ENCODE measurements at regions not wholly inside any gene's neighbourhood (a gene's known extent, or its start where the extent isn't known, plus 50 kb on each side); places are given as distances from the start of the nearest gene placed in this dataset.
A peak's percentile ranks its signal among the peaks of the same experiment; 100 is the strongest.

DNA sequence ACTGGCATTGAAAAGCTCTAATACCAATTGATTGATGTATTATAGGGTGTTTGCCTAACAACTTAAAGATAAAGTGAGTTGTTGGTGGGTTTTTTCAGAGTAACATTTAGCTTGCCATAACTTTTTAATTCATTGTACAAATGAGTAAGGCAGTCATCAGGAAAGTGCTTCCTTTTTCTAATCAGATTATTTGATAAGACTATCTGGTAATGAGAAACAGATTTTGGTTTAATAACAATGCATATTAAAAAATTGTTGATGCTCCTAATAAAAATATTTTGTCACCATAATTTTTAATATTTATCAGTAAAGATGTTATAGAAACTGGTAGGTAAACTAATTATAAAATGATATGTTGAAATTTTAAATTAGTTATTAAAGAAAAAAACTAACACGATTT lies 51.3 kb downstream of the BLTP1 start:
- DNase-seq: no peak

DNA sequence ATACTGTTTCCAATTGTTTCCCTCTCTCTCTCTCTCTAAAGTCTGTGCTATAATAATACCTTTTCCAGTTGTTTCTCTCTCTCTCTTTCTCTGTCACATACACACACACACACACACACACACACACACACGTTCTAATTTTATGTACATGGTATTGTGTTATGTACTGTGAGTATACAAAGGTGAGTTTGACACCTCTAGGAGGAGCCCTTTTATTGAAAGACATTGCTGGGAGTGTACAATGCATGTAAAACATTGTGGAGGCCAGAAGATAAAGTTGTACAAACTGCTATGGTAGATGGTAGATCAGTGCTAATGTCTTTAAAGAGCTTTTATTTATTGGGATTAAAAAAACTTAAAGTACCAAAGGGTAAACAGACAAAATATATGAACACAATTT lies 53.6 kb downstream of the BLTP1 start:
- no peak for DNase-seq

DNA sequence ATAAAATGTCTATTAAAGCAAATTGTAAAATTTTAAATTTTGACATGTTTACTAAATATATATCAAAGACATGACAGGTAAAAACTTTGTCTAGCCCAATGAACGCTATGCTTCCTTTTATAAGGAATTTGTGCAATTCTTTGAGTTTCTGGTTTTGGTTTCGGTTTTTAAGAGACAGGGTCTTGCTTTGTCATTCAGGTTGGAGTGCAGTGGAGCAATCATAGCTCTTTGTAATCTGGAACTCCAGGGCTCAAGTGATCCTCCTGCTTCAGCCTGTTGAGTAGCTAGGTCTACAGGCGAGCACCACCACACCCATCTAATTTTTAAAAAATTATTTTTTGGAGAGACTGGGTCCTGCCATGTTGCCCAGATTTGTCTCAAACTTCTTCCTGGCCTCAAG lies 60.7 kb downstream of the BLTP1 start:
- DNase-seq: no peak

DNA sequence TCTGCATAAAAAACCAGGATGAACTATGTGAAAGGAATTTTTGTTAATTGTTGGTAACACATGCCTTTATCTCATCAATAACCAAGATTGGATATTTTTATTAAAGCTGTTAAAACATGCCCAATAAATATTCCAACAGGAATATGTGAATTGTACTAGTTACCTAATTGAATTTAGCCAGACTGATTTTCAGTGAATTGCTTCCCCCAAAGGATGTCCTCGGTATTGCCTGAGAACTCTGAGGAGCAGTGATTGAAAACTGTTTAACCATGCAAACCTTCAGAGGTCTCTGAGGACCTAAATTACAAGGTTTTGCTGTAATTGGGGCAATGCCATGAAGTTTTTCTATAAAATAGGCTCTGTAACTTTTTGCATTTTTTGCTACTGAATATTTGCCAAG lies 66.6 kb downstream of the BLTP1 start:
- DNase-seq: no peak

- DNase-seq: no peak
Measured at GRCh38 chr4:122219356-122219755, 67.2 kb downstream of the BLTP1 start.

GRCh38 chr4:122221322-122221721 lies 69.2 kb downstream of the BLTP1 start:
- no peak for DNase-seq

DNA sequence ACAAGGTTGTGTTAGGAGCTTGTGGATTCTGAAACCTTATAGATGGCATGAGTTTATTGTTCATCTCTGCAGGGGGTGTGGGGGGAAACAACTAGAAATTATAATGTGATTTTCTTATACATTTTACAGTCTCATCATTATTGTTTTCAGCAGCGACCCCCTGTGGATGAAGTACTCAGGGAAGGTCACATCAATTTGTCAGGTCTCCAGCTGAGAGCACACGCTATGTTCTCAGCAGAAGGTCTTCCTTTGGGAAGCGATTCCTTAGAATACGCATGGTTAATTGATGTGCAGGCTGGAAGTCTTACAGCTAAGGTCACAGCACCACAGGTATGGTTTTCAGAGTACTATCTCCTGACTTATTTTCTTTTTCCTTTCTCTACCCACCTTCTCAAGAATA lies 72.2 kb downstream of the BLTP1 start:
- DNase-seq: no peak

DNA sequence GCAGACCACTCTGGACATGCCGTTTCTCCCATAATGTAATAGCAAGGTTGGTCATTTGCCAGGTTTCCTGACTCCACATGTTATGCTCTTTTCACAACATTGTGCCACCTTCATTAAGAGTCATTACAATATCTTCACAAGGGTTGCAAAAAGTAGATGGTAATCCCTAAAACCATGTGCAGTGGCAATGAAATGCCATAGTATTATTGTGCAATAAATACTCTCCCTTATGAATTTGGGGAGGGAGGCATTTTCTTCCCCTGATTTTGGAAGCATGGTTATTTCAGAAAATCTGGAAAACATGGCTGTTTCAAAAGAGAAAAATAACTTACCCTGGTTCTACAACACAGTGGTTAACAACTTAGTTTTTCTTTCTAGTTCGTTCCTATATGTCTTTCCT lies 75.1 kb downstream of the BLTP1 start:
- DNase-seq: no peak

GRCh38 chr4:122229857-122230256 lies 77.7 kb downstream of the BLTP1 start:
- no peak for DNase-seq

DNA sequence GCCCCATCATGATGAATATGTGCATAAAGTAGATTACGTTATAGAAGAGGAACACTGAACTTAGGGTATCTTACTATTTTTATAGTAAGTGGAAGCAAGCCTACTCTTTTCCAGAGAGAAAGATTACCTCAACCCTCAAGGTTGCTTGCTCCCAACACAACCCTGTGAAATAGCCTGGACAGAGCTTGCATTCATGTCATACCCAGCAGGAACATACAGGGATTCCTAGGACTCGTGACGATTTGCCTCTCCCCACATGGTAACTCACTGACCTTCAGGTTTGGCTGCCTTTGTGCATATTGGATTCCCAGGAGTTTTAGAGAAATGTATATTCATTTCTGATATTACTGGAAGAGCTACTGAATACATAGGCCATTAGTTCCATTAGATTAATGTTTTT lies 80.5 kb downstream of the BLTP1 start:
- DNase-seq: no peak

GRCh38 chr4:122234686-122235085 lies 82.6 kb downstream of the BLTP1 start:
- DNase-seq: no peak

GRCh38 chr4:122243785-122244184 lies 91.7 kb downstream of the BLTP1 start:
- no peak for DNase-seq

DNA sequence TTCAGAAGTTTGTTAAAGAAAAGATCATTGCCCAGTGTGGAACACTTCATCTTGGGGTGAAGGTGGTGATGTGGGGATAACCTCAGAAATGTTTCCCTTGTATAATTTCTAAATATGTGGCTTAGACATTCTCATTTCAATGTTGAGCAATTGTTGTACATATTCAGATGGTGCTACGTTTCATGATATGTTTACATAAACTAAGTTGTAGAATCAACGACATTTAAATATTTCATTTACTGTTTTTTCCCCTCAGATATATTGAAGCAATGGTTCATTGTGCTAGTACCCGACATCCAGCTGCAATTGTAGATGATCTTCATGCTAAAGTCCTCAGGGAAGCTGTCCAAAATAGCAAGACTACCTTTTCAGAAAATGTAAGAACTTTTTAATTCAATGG lies 92.6 kb downstream of the BLTP1 start:
- no peak for DNase-seq

GRCh38 chr4:122246551-122246950 lies 94.4 kb downstream of the BLTP1 start:
- DNase-seq: no peak

DNA sequence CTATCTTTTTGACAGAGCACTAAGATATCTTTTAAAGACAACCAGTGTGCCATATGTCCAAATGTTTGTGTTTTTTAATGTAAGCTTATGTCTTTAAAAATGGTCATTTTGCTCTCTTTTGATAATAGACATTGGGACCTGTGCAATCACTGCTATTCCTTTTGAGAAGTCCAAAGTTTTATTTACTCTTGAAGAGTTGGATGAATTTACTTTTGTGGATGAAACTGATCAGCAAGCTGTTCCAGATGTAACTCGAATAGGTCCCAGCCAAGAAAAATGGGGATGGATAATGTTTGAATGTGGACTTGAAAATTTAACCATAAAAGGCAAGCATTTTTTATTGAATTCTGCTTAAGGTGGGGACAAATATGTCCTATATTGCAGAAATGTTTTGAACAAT lies 97.2 kb downstream of the BLTP1 start:
- DNase-seq: no peak

DNA sequence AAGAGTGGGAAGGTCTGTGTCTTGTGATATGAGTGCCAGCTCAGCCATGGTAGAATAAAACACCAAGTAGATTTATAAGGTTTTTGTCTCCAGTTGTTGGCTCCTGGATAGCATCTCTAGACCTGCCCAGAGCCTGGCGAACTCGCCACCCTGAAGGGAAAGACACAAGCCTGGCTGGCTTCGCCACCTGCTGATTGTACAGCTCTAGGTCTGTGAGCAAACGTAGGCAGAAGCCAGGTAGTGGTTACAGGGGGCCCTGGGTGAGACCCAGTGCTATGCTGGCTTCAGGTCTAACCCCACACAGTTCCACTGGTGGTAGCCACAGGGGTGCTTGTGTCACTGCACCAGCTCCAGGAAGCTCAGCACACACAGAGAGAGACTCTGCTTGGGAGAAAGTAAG lies 100.5 kb downstream of the BLTP1 start:
- DNase-seq: no peak

GRCh38 chr4:122259849-122260248 lies 107.7 kb downstream of the BLTP1 start:
- no peak for DNase-seq

- no peak for DNase-seq
Measured at GRCh38 chr4:122276359-122276758, 102.5 kb upstream of the ADAD1 start.

GRCh38 chr4:122278976-122279375 lies 99.8 kb upstream of the ADAD1 start:
- no peak for DNase-seq

- no peak for DNase-seq
Measured at GRCh38 chr4:122279670-122280069, 99.1 kb upstream of the ADAD1 start.

DNA sequence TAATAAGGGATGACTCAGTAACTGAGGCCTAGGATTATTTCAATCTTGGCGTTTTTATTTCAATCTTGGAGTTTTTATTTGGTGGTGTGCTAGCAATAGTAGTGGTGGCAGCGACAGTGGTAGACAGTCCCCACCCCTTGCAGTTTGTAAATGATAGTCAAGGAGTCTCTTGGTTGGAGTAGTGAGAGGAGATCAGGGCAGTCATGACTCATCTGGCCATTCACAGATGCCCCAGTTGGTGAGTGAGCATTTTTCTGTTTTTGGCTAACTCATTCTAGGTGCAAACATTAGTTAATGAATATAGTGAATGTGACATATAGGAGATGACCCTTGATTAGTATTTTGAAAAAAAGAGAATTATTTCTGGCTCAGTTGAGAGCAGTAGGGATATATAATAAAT lies 93.5 kb upstream of the ADAD1 start:
- no peak for DNase-seq

GRCh38 chr4:122293374-122294365 lies 85.1 kb upstream of the ADAD1 start:
- peak; percentile 37 for DNase-seq

DNA sequence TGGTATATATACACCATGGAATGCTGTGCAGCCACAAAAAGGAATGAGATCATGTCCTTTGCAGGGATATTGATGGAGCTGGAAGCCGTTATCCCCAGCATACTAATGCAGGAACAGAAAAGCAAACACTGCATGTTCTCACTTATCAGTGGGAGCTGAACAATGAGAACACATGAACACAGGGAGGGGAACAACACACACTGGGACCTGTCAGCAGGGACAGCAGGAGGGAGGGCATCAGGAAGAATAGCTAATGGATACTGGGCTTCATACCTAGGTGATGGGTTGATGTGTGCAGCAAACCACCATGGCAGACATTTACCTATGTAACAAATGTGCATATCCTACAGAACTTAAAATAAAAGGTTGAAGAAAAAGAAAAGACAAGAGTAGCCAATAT lies 81.1 kb upstream of the ADAD1 start:
- no peak for DNase-seq

GRCh38 chr4:122300776-122301175 lies 78.0 kb upstream of the ADAD1 start:
- DNase-seq: no peak

DNA sequence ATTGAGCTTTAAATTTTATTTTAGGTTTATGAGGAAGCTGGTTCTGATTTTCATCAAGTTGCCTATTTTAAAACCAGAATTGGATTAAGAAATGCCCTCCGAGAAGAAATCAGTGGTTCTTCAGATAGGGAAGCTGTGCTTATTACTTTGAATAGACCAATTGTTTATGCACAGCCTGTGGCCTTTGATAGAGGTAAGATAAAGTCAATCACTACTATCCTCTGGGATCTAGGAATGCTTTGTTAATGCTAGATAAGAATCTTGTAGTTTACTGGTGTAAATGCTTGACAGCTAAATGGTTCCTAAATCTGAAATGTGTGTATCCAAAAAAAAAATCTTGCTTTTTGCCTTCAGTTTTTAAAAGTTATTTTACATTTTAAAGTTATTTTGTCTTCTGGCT lies 73.0 kb upstream of the ADAD1 start:
- DNase-seq: no peak

Measured in right forelimb (tissue), 1 donor.